ENCODE measurements at regions not wholly inside any gene's neighbourhood (a gene's known extent, or its start where the extent isn't known, plus 50 kb on each side); places are given as distances from the start of the nearest gene placed in this dataset.

DNA sequence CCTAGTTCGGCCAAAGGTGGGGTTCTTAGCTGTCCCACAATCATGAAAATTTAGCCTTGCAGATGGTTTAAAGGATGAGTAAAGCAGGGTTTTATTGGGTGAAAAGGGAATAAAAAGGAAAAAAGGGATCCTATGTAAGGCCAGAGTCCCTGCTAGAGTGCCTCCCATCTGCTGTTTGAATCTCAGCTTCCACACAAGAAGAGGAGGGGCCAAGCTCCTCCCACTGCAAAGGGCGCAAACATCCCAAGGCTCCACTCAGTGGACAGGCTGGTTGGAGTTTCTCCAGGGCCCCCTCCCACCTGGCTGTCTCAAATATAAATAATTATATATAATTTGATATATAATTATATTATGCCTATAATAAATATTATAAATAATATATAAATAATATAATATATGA, 1272.1 kb upstream of the PCDH20 start:
- Histone ChIP-seq H3K4me3 (ENCODE audit: low read length in 2 of 2) (no peak overlapping the region), H3K27me3 (ENCODE audit: control insufficient read depth in 1 of 2, insufficient read depth in 2 of 2, low read length in 1 of 2) (no peaks in the 10 kb centered on the region), H3K9me3 (ENCODE audit: control insufficient read depth, low read length) (no peaks in the 10 kb centered on the region), H3K4me1 (ENCODE audit: control insufficient read depth in 1 of 2, insufficient read depth in 2 of 2, low read length in 2 of 2) (no peaks in the 10 kb centered on the region), H3K36me3 (ENCODE audit: control insufficient read depth in 1 of 2, insufficient read depth in 2 of 2, low read length in 1 of 2) (no peaks in the 10 kb centered on the region), H3K27ac (ENCODE audit: low read depth in 1 of 2, low read length in 2 of 2) (no peak overlapping the region)
- ATAC-seq (ENCODE audit: low FRiP score) (no peak), DNase-seq (no peak)
- intact Hi-C loops (cut with DNase I), result no loop called here
- WGBS, 2 donors, result 93 to 94% methylated on average over 2 of the region's 2 CpGs

DNA sequence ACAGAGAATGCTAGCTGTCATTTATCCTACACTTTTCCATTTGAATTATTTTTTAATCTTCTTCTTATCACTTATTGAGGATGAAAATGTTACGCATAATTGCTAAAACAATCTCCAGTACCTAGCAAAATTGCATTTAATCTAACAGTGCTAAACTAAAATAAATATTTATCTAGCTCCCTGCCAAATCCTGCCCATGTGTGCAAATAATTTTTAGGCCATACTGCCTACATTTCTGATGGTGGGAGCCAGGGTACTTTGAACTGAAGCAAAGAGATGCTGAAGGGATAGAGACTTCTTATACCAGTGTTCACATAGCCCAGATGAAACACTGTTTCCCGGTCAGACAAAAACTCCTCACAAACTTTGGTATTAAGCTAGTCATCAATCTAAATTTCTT, 1268.7 kb upstream of the PCDH20 start:
- Histone ChIP-seq H3K4me3 (ENCODE audit: low read length in 2 of 2) (no peak overlapping the region), H3K27ac (ENCODE audit: low read depth in 1 of 2, low read length in 2 of 2) (no peak overlapping the region), H3K4me1 (ENCODE audit: control insufficient read depth in 1 of 2, insufficient read depth in 2 of 2, low read length in 2 of 2) (no peaks in the 10 kb centered on the region), H3K36me3 (ENCODE audit: control insufficient read depth in 1 of 2, insufficient read depth in 2 of 2, low read length in 1 of 2) (no peaks in the 10 kb centered on the region), H3K27me3 (ENCODE audit: control insufficient read depth in 1 of 2, insufficient read depth in 2 of 2, low read length in 1 of 2) (no peaks in the 10 kb centered on the region), H3K9me3 (ENCODE audit: control insufficient read depth, low read length) (no peaks in the 10 kb centered on the region)
- WGBS, 2 donors, result 41 to 46% methylated on average over 2 of the region's 2 CpGs
- no peak for ATAC-seq (ENCODE audit: low FRiP score)
- DNase-seq, result no peak
- intact Hi-C loops (cut with DNase I), result no loop called here

DNA sequence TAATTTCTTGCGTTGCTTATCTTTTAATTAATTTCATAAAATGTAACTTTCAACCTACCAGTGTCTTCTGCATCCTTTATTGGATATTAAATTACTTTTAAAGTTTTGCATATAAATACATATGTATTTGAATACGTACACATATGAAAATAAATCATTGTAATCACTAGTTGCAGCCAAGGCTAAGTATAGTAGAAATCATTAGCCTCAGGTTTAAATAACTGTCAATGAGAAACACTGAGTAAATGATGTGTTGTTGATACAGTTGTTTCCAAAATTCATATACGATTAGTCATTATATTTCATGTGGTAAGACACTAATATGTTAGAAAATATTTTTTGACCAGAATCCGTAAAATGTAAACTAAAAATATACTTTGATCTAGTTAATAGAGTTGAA, 1267.1 kb upstream of the PCDH20 start:
- DNase-seq (no peak), ATAC-seq (ENCODE audit: low FRiP score) (no peak)
- Histone ChIP-seq H3K36me3 (ENCODE audit: control insufficient read depth in 1 of 2, insufficient read depth in 2 of 2, low read length in 1 of 2) (no peaks in the 10 kb centered on the region), H3K27ac (ENCODE audit: low read depth in 1 of 2, low read length in 2 of 2) (no peak overlapping the region), H3K4me3 (ENCODE audit: low read length in 2 of 2) (no peak overlapping the region), H3K27me3 (ENCODE audit: control insufficient read depth in 1 of 2, insufficient read depth in 2 of 2, low read length in 1 of 2) (no peaks in the 10 kb centered on the region), H3K4me1 (ENCODE audit: control insufficient read depth in 1 of 2, insufficient read depth in 2 of 2, low read length in 2 of 2) (no peaks in the 10 kb centered on the region), H3K9me3 (ENCODE audit: control insufficient read depth, low read length) (no peaks in the 10 kb centered on the region)
- 80% methylated on average over 4 of the region's 4 CpGs for WGBS, 2 donors
- intact Hi-C loops (cut with DNase I), result no loop called here

DNA sequence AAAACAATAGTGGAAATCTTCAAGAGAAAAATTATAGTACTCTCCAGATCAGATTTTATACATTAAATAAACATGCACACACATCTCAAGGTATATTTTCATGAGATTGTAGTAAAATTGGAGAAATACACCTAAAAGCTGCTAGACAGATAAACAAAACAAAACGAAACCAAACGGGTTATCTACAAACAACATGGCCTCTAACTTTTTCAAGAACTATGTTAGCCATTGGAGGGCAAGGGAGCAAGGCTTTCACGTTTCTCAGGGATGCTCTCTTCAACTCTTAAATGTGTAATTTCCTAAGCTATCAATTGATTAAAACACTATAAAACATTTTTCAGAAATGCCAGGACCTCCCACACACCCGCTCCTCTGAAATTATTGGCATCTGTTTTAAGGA, 1262.4 kb upstream of the PCDH20 start:
- Histone ChIP-seq H3K27me3 (ENCODE audit: control insufficient read depth in 1 of 2, insufficient read depth in 2 of 2, low read length in 1 of 2) (no peaks in the 10 kb centered on the region), H3K27ac (ENCODE audit: low read depth in 1 of 2, low read length in 2 of 2) (no peak overlapping the region), H3K36me3 (ENCODE audit: control insufficient read depth in 1 of 2, insufficient read depth in 2 of 2, low read length in 1 of 2) (no peaks in the 10 kb centered on the region), H3K4me1 (ENCODE audit: control insufficient read depth in 1 of 2, insufficient read depth in 2 of 2, low read length in 2 of 2) (no peaks in the 10 kb centered on the region), H3K9me3 (ENCODE audit: control insufficient read depth, low read length) (no peaks in the 10 kb centered on the region), H3K4me3 (ENCODE audit: low read length in 2 of 2) (no peak overlapping the region)
- intact Hi-C loops (cut with DNase I), result no loop called here
- DNase-seq, result no peak
- ATAC-seq (ENCODE audit: low FRiP score), result no peak
- 49 to 52% methylated on average over 4 of the region's 4 CpGs for WGBS, 2 donors

DNA sequence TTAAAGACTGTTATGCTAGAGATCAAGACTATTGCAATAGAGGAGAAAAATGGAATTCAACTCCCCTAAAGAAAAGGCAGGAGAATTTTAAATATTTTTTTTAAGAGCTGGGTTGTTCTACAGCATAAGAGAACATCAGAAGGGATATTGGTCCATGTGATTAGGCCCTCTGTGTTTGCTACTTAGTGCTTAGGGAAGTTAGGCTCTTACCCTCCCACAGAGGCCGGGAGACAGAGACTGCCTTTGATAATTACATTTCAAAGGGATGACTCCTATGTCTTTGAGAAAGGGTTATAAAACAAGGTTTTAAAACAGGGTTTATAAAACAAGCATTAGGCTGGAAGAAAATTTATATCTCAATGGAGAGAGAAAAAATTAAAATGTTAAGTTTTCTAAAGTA, 1248.1 kb upstream of the PCDH20 start:
- ATAC-seq (ENCODE audit: low FRiP score), result no peak
- intact Hi-C loops (cut with DNase I), result no loop called here
- H3K36me3 ChIP-seq (ENCODE audit: control insufficient read depth in 1 of 2, insufficient read depth in 2 of 2, low read length in 1 of 2), result no peaks in the 10 kb centered on the region
- H3K4me3 ChIP-seq (ENCODE audit: low read length in 2 of 2), result no peak overlapping the region
- no peak overlapping the region for H3K27ac ChIP-seq (ENCODE audit: low read depth in 1 of 2, low read length in 2 of 2)
- 24 to 42% methylated on average over 1 of the region's 1 CpG for WGBS, 2 donors
- no peak for DNase-seq
- no peaks in the 10 kb centered on the region for H3K4me1 ChIP-seq (ENCODE audit: control insufficient read depth in 1 of 2, insufficient read depth in 2 of 2, low read length in 2 of 2)
- H3K9me3 ChIP-seq (ENCODE audit: control insufficient read depth, low read length), result no peaks in the 10 kb centered on the region
- no peaks in the 10 kb centered on the region for H3K27me3 ChIP-seq (ENCODE audit: control insufficient read depth in 1 of 2, insufficient read depth in 2 of 2, low read length in 1 of 2)

DNA sequence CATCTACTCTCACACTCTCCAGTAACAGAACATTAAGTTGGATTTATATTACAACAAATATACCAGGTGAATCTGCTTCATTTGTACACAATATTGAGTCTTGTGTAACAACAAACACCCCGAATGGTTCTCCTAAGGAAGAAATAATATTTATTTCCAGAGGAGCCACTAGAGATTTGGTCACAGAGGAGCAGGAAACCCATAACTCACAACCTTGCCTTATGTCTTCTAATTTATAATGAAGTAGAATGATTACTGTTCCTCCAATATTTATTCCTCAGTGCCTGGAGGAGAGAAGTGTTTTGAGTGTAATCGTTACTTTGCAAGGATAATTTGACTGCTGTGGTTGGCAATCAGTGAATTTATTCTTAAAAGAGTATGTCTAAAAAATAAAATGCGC, 1243.7 kb upstream of the PCDH20 start:
- Histone ChIP-seq H3K4me1 (ENCODE audit: control insufficient read depth in 1 of 2, insufficient read depth in 2 of 2, low read length in 2 of 2) (no peaks in the 10 kb centered on the region), H3K36me3 (ENCODE audit: control insufficient read depth in 1 of 2, insufficient read depth in 2 of 2, low read length in 1 of 2) (no peaks in the 10 kb centered on the region), H3K4me3 (ENCODE audit: low read length in 2 of 2) (no peak overlapping the region), H3K27me3 (ENCODE audit: control insufficient read depth in 1 of 2, insufficient read depth in 2 of 2, low read length in 1 of 2) (no peaks in the 10 kb centered on the region), H3K9me3 (ENCODE audit: control insufficient read depth, low read length) (no peaks in the 10 kb centered on the region), H3K27ac (ENCODE audit: low read depth in 1 of 2, low read length in 2 of 2) (no peak overlapping the region)
- 3 to 29% methylated on average over 3 of the region's 3 CpGs for WGBS, 2 donors
- intact Hi-C loops (cut with DNase I), result no loop called here
- DNase-seq, result no peak
- no peak for ATAC-seq (ENCODE audit: low FRiP score)

DNA sequence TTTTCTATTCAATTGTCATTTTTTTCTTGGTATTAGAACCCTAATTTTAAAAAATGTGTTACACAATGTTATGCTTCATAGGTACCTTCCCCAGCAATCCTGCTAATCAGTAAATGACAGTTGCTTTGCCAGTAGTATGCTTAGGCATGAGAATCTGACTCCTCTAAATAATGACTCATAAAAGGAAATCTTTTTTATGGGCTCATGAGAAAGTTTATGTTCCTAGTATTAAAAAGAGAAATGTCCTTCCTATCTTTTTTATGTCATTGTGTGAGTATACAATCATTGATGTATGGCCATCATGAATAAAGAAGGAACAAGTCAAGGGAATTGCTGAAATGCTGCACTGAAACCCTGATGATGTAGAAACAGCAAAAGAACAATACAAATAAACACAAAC, 1237.7 kb upstream of the PCDH20 start:
- Histone ChIP-seq H3K4me1 (ENCODE audit: control insufficient read depth in 1 of 2, insufficient read depth in 2 of 2, low read length in 2 of 2) (no peaks in the 10 kb centered on the region), H3K27me3 (ENCODE audit: control insufficient read depth in 1 of 2, insufficient read depth in 2 of 2, low read length in 1 of 2) (no peaks in the 10 kb centered on the region), H3K9me3 (ENCODE audit: control insufficient read depth, low read length) (no peaks in the 10 kb centered on the region), H3K36me3 (ENCODE audit: control insufficient read depth in 1 of 2, insufficient read depth in 2 of 2, low read length in 1 of 2) (no peaks in the 10 kb centered on the region), H3K4me3 (ENCODE audit: low read length in 2 of 2) (no peak overlapping the region), H3K27ac (ENCODE audit: low read depth in 1 of 2, low read length in 2 of 2) (no peak overlapping the region)
- no peak for DNase-seq
- intact Hi-C loops (cut with DNase I), result no loop called here
- no peak for ATAC-seq (ENCODE audit: low FRiP score)

DNA sequence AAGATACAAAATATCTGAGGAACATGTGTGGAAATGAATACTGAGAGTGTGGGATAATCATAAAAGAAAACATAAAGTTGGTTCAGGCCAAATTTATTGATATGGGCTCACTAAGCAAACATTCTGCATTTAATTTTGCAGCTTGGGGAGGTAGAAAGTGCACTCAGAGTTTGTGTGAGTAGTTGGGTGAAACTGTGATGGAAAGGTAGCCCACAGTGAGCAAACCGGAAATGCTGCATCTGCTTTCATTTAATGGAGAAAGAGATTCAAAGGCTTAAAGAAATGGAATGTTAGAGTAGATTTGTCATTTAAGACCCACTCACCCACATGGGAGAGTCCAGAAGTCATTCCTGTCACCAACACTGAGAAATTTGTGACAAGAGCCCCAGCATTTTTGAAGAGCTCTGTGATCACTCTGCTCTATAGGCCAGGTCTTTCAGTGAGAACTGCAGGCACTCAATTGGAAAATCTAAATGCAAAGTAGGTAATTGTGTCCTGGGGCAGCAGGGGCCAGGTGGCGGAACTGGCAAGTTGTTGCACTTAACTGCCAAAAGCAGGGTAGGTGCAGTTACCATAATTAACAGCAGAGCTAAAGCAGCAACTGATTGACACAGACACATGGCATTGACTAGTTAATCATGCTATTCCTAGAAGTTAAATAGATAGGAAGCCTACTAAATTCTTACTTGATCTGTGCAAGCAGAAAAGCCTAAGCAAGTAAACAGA, 1228.3 kb upstream of the PCDH20 start:
- Histone ChIP-seq H3K27me3 (ENCODE audit: control insufficient read depth in 1 of 2, insufficient read depth in 2 of 2, low read length in 1 of 2) (no peaks in the 10 kb centered on the region), H3K4me3 (ENCODE audit: low read length in 2 of 2) (no peak overlapping the region), H3K4me1 (ENCODE audit: control insufficient read depth in 1 of 2, insufficient read depth in 2 of 2, low read length in 2 of 2) (no peaks in the 10 kb centered on the region), H3K27ac (ENCODE audit: low read depth in 1 of 2, low read length in 2 of 2) (no peak overlapping the region), H3K36me3 (ENCODE audit: control insufficient read depth in 1 of 2, insufficient read depth in 2 of 2, low read length in 1 of 2) (no peaks in the 10 kb centered on the region), H3K9me3 (ENCODE audit: control insufficient read depth, low read length) (no peaks in the 10 kb centered on the region)
- ATAC-seq (ENCODE audit: low FRiP score), result no peak
- WGBS, 2 donors, result 69 to 72% methylated on average over 2 of the region's 2 CpGs
- no peak for DNase-seq
- intact Hi-C loops (cut with DNase I), result no loop called here

DNA sequence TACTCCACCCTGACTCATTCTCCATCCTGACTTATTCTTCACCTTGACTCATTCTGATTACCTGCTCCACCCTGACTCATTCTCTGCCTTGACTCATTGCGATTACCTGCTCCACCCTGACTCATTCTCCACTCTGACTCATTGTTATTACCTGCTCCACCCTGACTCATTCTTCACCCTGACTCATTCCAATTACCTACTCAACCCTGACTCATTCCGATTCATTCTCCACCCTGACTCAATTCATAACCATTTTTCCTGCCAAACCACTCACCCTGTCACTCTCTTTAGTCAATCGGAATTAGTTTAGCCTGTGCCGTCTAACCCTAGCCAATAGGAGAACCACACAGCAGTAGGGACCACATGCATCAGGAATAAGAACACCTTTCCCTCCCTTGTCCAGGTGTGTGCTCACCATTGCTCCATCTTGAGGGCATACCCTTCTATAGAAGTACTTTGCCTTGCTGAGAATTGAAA, 1227.4 kb upstream of the PCDH20 start:
- H3K36me3 ChIP-seq (ENCODE audit: control insufficient read depth in 1 of 2, insufficient read depth in 2 of 2, low read length in 1 of 2), result no peaks in the 10 kb centered on the region
- intact Hi-C loops (cut with DNase I), result no loop called here
- H3K4me3 ChIP-seq (ENCODE audit: low read length in 2 of 2), result no peak overlapping the region
- no peaks in the 10 kb centered on the region for H3K9me3 ChIP-seq (ENCODE audit: control insufficient read depth, low read length)
- no peak overlapping the region for H3K27ac ChIP-seq (ENCODE audit: low read depth in 1 of 2, low read length in 2 of 2)
- no peak for DNase-seq
- H3K27me3 ChIP-seq (ENCODE audit: control insufficient read depth in 1 of 2, insufficient read depth in 2 of 2, low read length in 1 of 2), result no peaks in the 10 kb centered on the region
- 90 to 92% methylated on average over 4 of the region's 4 CpGs for WGBS, 2 donors
- ATAC-seq (ENCODE audit: low FRiP score), result no peak
- H3K4me1 ChIP-seq (ENCODE audit: control insufficient read depth in 1 of 2, insufficient read depth in 2 of 2, low read length in 2 of 2), result no peaks in the 10 kb centered on the region
